ENCODE measurements at regions not wholly inside any gene's neighbourhood (a gene's known extent, or its start where the extent isn't known, plus 50 kb on each side); places are given as distances from the start of the nearest gene placed in this dataset.

GRCh38 chr3:72105306-72105705, 320.4 kb upstream of the PROK2 start:
- no TSS peak for BruUV-seq (replicated peaks)

More at GRCh38 chr3:72105306-72105705, 320.4 kb upstream of the PROK2 start:
- H4K20me1 ChIP-seq (ENCODE audit: insufficient read depth, low read length), result no peaks in the 10 kb centered on the region
- ChIA-PET CTCF (no interaction called here), POLR2A (ENCODE audit: unreplicated experiment) (no interaction called here)
- no peaks in the 10 kb centered on the region for H3K79me1 ChIP-seq (ENCODE audit: low read depth in 1 of 2, low read length in 2 of 2)
- no peak overlapping the region for H3K23ac ChIP-seq (ENCODE audit: low read depth, low read length)
- H3K36me3 ChIP-seq (ENCODE audit: control insufficient read depth, insufficient read depth, low read length), result no peaks in the 10 kb centered on the region
- H2BK120ac ChIP-seq (ENCODE audit: low read depth, low read length), result no peak overlapping the region
- no peak overlapping the region for H3K56ac ChIP-seq (ENCODE audit: extremely low read depth, insufficient read depth, low read length)
- no peak overlapping the region for H4K91ac ChIP-seq (ENCODE audit: insufficient read depth, low read depth, low read length)
- TF ChIP-seq SMC3 (IDR thresholded peaks at IDR 0.05; ENCODE audit: low read depth, low read length) (no peak), FOS (IDR thresholded peaks at IDR 0.05; ENCODE audit: low read depth, low read length) (no peak), CTCF (conservative IDR thresholded peaks at IDR 0.05; ENCODE audit: low read depth, low read length) (no peak), CHD1 (IDR thresholded peaks at IDR 0.05; ENCODE audit: low read depth, low read length) (no peak), MXI1 (IDR thresholded peaks at IDR 0.05; ENCODE audit: borderline replicate concordance, low read depth, low read length) (no peak), USF2 (IDR thresholded peaks at IDR 0.05; ENCODE audit: low read depth, low read length) (no peak), ELK1 (IDR thresholded peaks at IDR 0.05; ENCODE audit: borderline replicate concordance, low read depth, low read length) (no peak), RCOR1 (IDR thresholded peaks at IDR 0.05; ENCODE audit: insufficient replicate concordance, low read length) (no peak), POLR2A (IDR thresholded peaks at IDR 0.05; ENCODE audit: low read depth, low read length) (no peak), MAZ (IDR thresholded peaks at IDR 0.05; ENCODE audit: borderline replicate concordance, low read depth, low read length) (no peak), MAFK (IDR thresholded peaks at IDR 0.05; ENCODE audit: low read depth, low read length) (no peak), RAD21 (IDR thresholded peaks at IDR 0.05; ENCODE audit: low read length) (no peak), NFE2L2 (IDR thresholded peaks at IDR 0.05; ENCODE audit: low read depth, low read length) (no peak)
- no peak overlapping the region for H3K4ac ChIP-seq (ENCODE audit: low read depth, low read length)
- H3K9me1 ChIP-seq (ENCODE audit: insufficient read depth, low read length), result no peaks in the 10 kb centered on the region
- no peak for ATAC-seq (ENCODE audit: low read depth)
- H2BK5ac ChIP-seq (ENCODE audit: low read depth, low read length, poor library complexity, severe bottlenecking), result no peak overlapping the region
- H3K27ac ChIP-seq (ENCODE audit: insufficient read depth, low read length), result no peak overlapping the region
- 42% methylated on average over 5 of the region's 6 CpGs; no CpG with 5 or more reads in 1 of the 2 experiments for WGBS, 2 experiments (ENCODE audit: extremely low coverage in 2 of 2, insufficient read length in 1 of 2)
- dilution Hi-C loops (cut with HindIII; ENCODE audit: low sequenced_read_pairs, unreplicated experiment) (no loop called here), intact Hi-C loops (cut with micrococcal nuclease) (no loop called here), in situ Hi-C loops (cut with MboI; ENCODE audit: low sequenced_read_pairs) (no loop called here)
- DNase-seq, result no peak
- no peaks in the 10 kb centered on the region for H3K4me1 ChIP-seq (ENCODE audit: control insufficient read depth, insufficient read depth, low read length)
- H3K4me2 ChIP-seq (ENCODE audit: low read depth, low read length), result no peak overlapping the region
- H4K8ac ChIP-seq (ENCODE audit: low read depth in 2 of 2, low read length in 2 of 2), result no peak overlapping the region
- no peak overlapping the region for H2BK15ac ChIP-seq (ENCODE audit: low read depth, low read length)
- H3K9me3 ChIP-seq (ENCODE audit: control insufficient read depth, insufficient read depth, low read length), result no peaks in the 10 kb centered on the region
- no peak overlapping the region for H3K9ac ChIP-seq (ENCODE audit: low read depth, low read length)
- H3K27me3 ChIP-seq (ENCODE audit: control insufficient read depth, insufficient read depth, low read length), result peaks cover 34% of the 10 kb centered on the region
- H3K4me3 ChIP-seq (ENCODE audit: insufficient read depth, low read depth, low read length), result no peak overlapping the region
- H3K14ac ChIP-seq (replicated peaks; ENCODE audit: low read depth, low read length), result no peak overlapping the region
- H2AK9ac ChIP-seq (replicated peaks; ENCODE audit: low read depth, low read length, poor library complexity), result no peak overlapping the region
- no peak overlapping the region for H2BK20ac ChIP-seq (ENCODE audit: low read depth, low read length)
- H2AFZ ChIP-seq (replicated peaks; ENCODE audit: low read length, poor library complexity), result no peak overlapping the region
- H3K18ac ChIP-seq (ENCODE audit: low read depth, low read length), result no peak overlapping the region
- H4K5ac ChIP-seq (ENCODE audit: low read depth, low read length), result no peak overlapping the region
- H2AK5ac ChIP-seq (ENCODE audit: low read depth, low read length), result no peak overlapping the region

All from IMR-90 (cell line).